Activated CD4-positive, alpha-beta T cell treated with anti-CD3 and anti-CD28 coated beads for 36 hours (primary cell): ENCODE measurements at regions not wholly inside any gene's neighbourhood (a gene's known extent, or its start where the extent isn't known, plus 50 kb on each side); places are given as distances from the start of the nearest gene placed in this dataset.

ENCODE experiments used
- ATAC-seq: fragments of 200-7000 bp; cut with Tn5 transposase; one replicate; pipeline ENCODE4 v1.10.0; 2021; ENCODE audit warnings: mild to moderate bottlenecking, moderate library complexity
- CTCF ChIA-PET: fragments of 350-600 bp; sonication (Branson Sonifier 250); formaldehyde crosslinking; loops from one replicate; lab custom pipeline; 2021; ENCODE audit warnings: antibody characterized with exemption; lab: Charles Lee
- POLR2A ChIA-PET: fragments of 350-600 bp; sonication (Branson Sonifier 250); formaldehyde crosslinking; loops from one replicate; lab custom pipeline; 2021; ENCODE audit warnings: antibody characterized with exemption, inconsistent platforms; lab: Charles Lee
- DNase-seq: peaks from one replicate; pipeline ENCODE4 v3.0.0-alpha.2; 2020
- H3K27ac Mint-ChIP-seq: one replicate; pipeline ENCODE4 v1.8.0; 2021; ENCODE audit warnings: mixed read lengths
- H3K27me3 Mint-ChIP-seq: one replicate; pipeline ENCODE4 v1.8.0; 2021; ENCODE audit warnings: mixed read lengths
- H3K36me3 Mint-ChIP-seq: one replicate; pipeline ENCODE4 v1.8.0; 2021; ENCODE audit warnings: low read depth, mixed read lengths
- H3K4me1 Mint-ChIP-seq: one replicate; pipeline ENCODE4 v1.8.0; 2021; ENCODE audit warnings: mixed read lengths
- H3K4me3 Mint-ChIP-seq: one replicate; pipeline ENCODE4 v1.8.0; 2021; ENCODE audit warnings: mild to moderate bottlenecking, moderate library complexity, mixed read lengths
- H3K9me3 Mint-ChIP-seq: one replicate; pipeline ENCODE4 v1.8.0; 2021; ENCODE audit warnings: low read depth, mixed read lengths
- intact Hi-C, 2 experiments: fragments of 100-400 bp; cut with DNase I in 1 of 2; cut with micrococcal nuclease in 1 of 2; formaldehyde crosslinking; loops; one replicate each; pipeline versions ENCODE4 v1.14.2 to v1.15.1; 2022 to 2024; cut with DNase I, micrococcal nuclease

DNA sequence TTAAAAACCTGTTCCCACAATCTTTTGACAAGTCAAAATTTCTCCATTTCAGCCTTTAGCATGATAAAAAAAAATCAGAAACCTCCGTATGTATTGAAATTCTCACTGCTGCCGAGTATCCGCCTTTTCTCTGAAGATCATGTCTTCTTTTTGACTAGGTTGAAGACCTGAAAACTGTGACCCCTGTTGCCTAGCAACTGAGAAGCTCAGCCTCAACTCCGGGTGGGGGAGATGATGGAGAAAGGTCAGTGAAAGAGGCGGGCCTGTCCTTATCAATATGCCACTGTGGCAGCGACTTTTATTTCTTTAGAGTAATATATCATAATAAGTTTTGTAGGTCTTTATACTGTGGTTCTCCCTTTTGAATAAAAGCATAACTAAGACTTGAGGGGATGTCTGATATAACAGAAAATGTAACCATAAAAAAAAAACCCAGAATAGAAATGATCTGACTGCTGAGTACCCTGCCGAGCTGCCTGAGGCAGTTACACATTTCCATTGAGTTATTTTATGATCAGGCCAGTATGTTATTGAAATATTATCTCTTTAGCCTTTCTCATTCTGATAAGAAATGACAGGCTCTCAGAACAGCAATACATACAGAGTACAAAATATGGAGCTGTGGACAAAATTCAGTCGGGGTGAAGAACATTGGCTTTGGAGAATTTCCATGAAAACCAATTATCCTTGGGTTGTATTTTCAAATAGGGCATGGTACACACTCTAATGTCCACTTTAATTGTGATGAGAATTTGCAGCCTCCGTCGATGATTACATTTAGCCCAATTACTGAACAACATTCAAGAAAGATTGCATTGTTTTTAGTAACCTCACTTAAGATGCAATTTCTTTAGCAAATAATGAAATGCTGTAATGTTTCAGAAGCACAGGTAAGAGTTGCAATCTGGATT lies 136.7 kb upstream of the EEF1E1 start:
- H3K36me3 Mint-ChIP-seq: no peaks in the 10 kb centered on the region
- no peak overlapping the region for H3K4me3 Mint-ChIP-seq
- no peaks in the 10 kb centered on the region for H3K9me3 Mint-ChIP-seq
- H3K27me3 Mint-ChIP-seq: peaks cover 4% of the 10 kb centered on the region
- ATAC-seq (no peak), DNase-seq (no peak)
- CTCF ChIA-PET: interaction anchor here (2.1 kb wide), 1 partner anchor 20 kb away, joined by 4 read pairs; no protein-coding TSS in a partner anchor
- intact Hi-C loops: no loop called here
- H3K4me1 Mint-ChIP-seq: no peaks in the 10 kb centered on the region
- H3K27ac Mint-ChIP-seq: no peak overlapping the region
- POLR2A ChIA-PET: no interaction called here

DNA sequence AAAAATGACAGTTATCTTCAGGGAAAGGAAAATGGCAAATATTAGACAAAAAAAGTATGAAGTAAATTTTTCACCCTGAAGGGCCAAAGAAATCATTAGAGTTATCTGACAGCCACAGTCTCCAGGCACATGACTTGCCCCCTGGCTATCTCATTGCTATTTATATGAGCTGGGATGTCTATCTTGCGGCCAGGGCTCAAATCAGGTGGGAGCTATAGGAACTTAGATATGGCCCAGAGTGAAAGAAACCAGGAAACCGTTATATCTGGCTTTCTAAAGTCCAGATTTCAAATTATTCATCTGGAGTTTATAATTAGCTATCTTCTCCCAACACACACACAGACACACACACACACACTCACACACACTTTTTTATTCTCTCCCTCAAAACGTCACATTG lies 135.3 kb upstream of the EEF1E1 start:
- no peak for DNase-seq
- ChIA-PET POLR2A (no interaction called here), CTCF (interaction anchor here (2.1 kb wide), 1 partner anchor 18 kb away, joined by 4 read pairs; no protein-coding TSS in a partner anchor)
- no peak overlapping the region for H3K27ac Mint-ChIP-seq
- H3K36me3 Mint-ChIP-seq: no peaks in the 10 kb centered on the region
- H3K4me1 Mint-ChIP-seq: no peaks in the 10 kb centered on the region
- no peak overlapping the region for H3K4me3 Mint-ChIP-seq
- intact Hi-C loops: no loop called here
- H3K9me3 Mint-ChIP-seq: no peaks in the 10 kb centered on the region
- H3K27me3 Mint-ChIP-seq: peaks cover 4% of the 10 kb centered on the region
- ATAC-seq: no peak

DNA sequence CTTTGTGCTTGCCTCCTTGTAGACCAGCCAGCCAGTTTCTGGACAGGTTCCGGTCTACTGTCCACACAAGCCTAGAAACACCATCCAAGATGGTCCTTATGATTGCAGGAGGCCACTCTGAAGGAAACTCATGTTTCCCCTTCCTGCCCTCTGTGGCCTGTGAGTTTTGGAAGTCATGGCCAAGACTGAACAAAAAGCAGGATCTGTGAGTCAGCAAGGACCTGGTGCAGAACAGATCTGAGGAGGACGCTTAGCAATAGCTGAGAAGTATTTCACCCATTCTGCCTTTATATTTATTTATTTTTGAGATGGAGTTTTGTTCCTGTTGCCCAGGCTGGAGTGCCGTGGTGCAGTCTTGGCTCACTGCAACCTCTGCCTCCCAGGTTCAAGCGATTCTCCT lies 134.6 kb upstream of the EEF1E1 start:
- DNase-seq: no peak
- intact Hi-C loops: no loop called here
- H3K36me3 Mint-ChIP-seq: no peaks in the 10 kb centered on the region
- H3K4me1 Mint-ChIP-seq: no peaks in the 10 kb centered on the region
- peaks cover 4% of the 10 kb centered on the region for H3K27me3 Mint-ChIP-seq
- ChIA-PET POLR2A (no interaction called here), CTCF (interaction anchor here (2.1 kb wide), 1 partner anchor 18 kb away, joined by 4 read pairs; no protein-coding TSS in a partner anchor)
- no peak for ATAC-seq
- H3K4me3 Mint-ChIP-seq: no peak overlapping the region
- no peaks in the 10 kb centered on the region for H3K9me3 Mint-ChIP-seq
- no peak overlapping the region for H3K27ac Mint-ChIP-seq

DNA sequence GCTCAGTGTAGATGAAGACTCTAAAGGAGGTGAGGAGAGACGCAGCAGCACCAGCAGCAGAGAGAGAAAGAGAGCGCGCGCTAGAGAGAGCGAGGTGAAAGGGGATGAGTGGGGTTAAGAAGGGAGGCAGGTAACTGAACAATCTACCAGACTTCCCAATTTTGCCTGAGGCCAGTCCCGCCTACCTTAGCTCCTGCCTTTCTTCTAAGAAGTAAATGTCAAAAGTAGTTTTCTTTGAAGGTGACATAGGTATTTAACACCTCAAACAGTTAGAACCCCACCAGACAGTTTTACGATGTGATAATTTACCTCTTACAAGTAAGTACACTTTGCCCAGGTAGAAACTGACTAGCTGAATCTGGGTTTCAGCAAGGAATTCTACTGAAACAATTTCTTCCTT lies 132.0 kb upstream of the EEF1E1 start:
- CTCF ChIA-PET: no interaction called here
- peaks cover 4% of the 10 kb centered on the region for H3K27me3 Mint-ChIP-seq
- intact Hi-C loops: no loop called here
- POLR2A ChIA-PET: no interaction called here
- no peaks in the 10 kb centered on the region for H3K9me3 Mint-ChIP-seq
- no peak overlapping the region for H3K27ac Mint-ChIP-seq
- no peaks in the 10 kb centered on the region for H3K36me3 Mint-ChIP-seq
- no peak overlapping the region for H3K4me3 Mint-ChIP-seq
- DNase-seq: no peak
- no peaks in the 10 kb centered on the region for H3K4me1 Mint-ChIP-seq
- ATAC-seq: no peak

DNA sequence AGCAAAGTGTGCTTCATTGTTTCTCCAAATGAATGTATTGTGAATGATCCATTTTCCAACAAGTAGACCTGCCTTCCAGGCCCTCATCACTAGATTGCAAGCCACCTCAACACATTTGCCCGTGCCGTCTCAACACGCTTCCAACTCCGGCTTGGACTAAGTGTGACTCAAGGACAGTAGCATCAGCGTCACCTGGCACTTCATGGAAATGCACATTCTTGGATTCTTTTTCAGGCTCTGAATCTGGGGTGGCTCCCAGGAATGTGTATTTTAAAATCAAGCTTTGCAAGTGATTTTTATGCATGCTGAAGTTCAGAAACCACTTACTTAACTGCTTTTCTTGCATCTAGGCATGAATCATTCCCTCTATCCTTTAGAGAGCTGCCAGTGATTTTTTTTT lies 129.6 kb upstream of the EEF1E1 start:
- Mint-ChIP-seq H3K27ac (no peak overlapping the region), H3K9me3 (no peaks in the 10 kb centered on the region), H3K4me1 (no peaks in the 10 kb centered on the region), H3K36me3 (no peaks in the 10 kb centered on the region), H3K27me3 (peaks cover 2% of the 10 kb centered on the region), H3K4me3 (no peak overlapping the region)
- ChIA-PET POLR2A (no interaction called here), CTCF (interaction anchor here (1.2 to 1.5 kb wide), 2 partner anchors 11 to 13 kb away, joined by 3 read pairs; no protein-coding TSS in a partner anchor)
- DNase-seq (no peak), ATAC-seq (no peak)
- intact Hi-C loops: no loop called here

DNA sequence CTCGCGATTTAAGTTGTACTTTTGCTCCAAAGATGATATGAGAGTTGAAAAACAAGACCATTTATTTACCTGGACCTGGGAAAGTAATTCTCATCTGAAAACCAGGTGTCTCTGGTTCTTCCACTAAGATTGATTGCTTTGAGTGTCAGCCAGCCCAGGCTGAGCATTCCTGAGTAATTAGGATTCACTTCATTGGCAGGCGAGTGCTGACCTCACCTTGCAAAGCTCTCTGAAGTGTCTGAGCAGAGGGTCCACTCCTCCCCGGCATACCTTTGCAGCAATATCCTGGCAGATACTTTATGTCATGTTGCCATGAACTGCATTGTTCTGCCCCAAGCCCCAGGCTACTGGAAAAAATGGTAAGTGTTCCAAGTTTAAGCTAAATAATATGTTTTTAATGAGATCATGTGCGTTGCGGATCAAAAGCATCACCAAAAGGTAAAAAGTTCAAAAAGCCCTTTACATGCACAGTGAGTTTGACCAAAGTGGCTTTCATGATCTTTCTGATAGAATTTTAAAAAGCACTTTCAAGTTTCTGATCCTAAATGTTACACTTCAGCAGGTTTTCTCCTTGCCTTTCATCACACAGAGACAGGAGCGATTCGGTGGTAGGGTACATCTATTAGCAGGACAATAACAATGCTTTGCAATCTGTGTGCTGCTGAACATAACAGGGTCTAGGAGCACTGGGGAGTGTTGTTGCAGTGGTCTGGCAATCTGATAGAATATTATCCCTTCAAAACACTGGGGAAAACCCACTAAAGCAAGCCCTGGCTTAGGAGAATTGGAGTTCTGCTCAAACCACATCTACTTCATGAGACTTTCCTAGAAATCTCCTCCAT lies 127.8 kb upstream of the EEF1E1 start:
- intact Hi-C loops: no loop called here
- POLR2A ChIA-PET: no interaction called here
- CTCF ChIA-PET: interaction anchor here (1.0 to 2.9 kb wide), 2 partner anchors 11 to 99 kb away, joined by 4 to 16 read pairs; no protein-coding TSS in a partner anchor

DNA sequence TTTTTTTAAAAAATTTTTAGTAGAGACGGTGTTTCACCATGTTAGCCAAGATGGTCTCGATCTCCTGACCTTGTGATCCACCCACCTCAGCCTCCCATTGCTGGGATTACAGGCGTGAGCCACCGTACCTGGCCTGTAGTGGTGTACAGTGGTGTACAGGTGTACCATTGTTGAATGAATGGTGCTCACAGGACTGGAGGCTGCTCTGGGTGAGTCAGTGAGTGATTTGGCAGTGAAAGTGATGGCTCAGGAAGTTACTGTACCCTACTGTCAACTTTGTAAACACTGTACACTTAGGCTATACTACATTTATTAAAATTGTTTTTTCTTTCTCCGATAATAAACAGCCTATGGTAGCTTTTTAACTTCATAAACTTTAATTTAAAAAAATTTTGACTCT lies 122.8 kb upstream of the EEF1E1 start:
- POLR2A ChIA-PET: no interaction called here
- peaks cover 2% of the 10 kb centered on the region for H3K27me3 Mint-ChIP-seq
- H3K4me1 Mint-ChIP-seq: no peaks in the 10 kb centered on the region
- CTCF ChIA-PET: interaction anchor here (1.0 kb wide), 1 partner anchor 94 kb away, joined by 3 read pairs; no protein-coding TSS in a partner anchor
- no peak overlapping the region for H3K27ac Mint-ChIP-seq
- no peaks in the 10 kb centered on the region for H3K9me3 Mint-ChIP-seq
- no peak for ATAC-seq
- H3K36me3 Mint-ChIP-seq: no peaks in the 10 kb centered on the region
- H3K4me3 Mint-ChIP-seq: no peak overlapping the region
- intact Hi-C loops: no loop called here
- no peak for DNase-seq

More for the DNA sequence above, 127.8 kb upstream of the EEF1E1 start:
- Mint-ChIP-seq H3K36me3 (no peaks in the 10 kb centered on the region), H3K9me3 (no peaks in the 10 kb centered on the region), H3K4me3 (no peak overlapping the region), H3K27me3 (peaks cover 2% of the 10 kb centered on the region), H3K27ac (no peak overlapping the region), H3K4me1 (no peaks in the 10 kb centered on the region)
- ATAC-seq (no peak), DNase-seq (no peak)

DNA sequence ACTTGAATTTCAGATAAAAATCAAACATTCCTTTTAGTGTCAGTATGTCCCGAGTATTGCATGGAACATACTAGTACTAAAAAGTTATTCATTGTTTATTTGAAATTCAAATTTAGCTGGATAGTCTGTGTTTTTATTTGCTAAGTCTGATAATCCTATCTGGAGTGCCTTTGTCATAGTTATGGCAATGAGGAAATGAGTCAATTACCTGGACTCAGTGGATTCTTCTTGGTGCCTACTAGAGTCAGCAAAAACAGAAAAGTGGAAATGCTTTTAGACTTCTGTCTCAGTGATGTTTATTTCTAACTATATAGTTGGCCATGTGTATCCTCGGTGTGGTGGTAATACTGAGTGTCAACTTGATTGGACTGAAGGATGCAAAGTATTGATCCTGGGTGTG lies 121.3 kb upstream of the EEF1E1 start:
- no peak overlapping the region for H3K4me3 Mint-ChIP-seq
- H3K27ac Mint-ChIP-seq: no peak overlapping the region
- H3K9me3 Mint-ChIP-seq: no peaks in the 10 kb centered on the region
- POLR2A ChIA-PET: no interaction called here
- CTCF ChIA-PET: interaction anchor here (0.6 kb wide), 1 partner anchor 39 kb away, joined by 5 read pairs; no protein-coding TSS in a partner anchor
- ATAC-seq: no peak
- H3K4me1 Mint-ChIP-seq: no peaks in the 10 kb centered on the region
- no peak for DNase-seq
- intact Hi-C loops: loop anchor here in 1 of 2 experiments (5.0 kb wide), 1 partner anchor 501 kb away; no protein-coding TSS in a partner anchor
- H3K27me3 Mint-ChIP-seq: peaks cover 2% of the 10 kb centered on the region
- H3K36me3 Mint-ChIP-seq: no peaks in the 10 kb centered on the region

DNA sequence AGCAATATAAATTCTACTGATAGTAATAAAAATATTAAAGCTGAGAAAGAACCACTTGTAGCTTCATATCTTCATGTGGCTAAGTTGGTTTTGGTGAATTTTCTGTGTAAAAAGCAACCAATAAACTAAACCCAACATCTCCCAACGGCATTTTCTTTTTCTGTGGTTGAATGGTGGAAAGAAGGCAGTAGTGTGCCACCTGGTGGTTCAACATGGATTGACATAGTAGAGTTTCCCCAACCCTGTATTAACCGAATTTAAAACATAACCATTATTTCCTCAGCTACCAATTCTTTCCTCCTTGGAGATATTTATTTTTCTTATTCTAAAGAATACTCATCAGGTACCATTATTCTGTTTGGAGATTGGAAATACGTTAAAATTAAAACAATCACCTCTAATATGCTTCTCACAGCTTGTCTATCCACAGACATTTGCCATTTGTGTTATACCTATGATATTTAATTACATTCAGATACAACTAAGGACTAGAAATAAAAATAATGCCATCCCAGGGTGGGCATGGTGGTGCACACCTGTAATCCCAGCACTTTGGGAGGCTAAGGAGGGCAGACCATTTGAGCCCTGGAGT lies 117.1 kb upstream of the EEF1E1 start:
- CTCF ChIA-PET: interaction anchor here (0.5 to 5.7 kb wide), 35 partner anchors 9 to 944 kb away, joined by 3 to 163 read pairs (median 3); partner anchors contain the start of gene EEF1E1
- Mint-ChIP-seq H3K4me1 (no peaks in the 10 kb centered on the region), H3K4me3 (no peak overlapping the region), H3K27me3 (peaks cover 5% of the 10 kb centered on the region), H3K27ac (no peak overlapping the region), H3K36me3 (no peaks in the 10 kb centered on the region), H3K9me3 (no peaks in the 10 kb centered on the region)
- DNase-seq (peak; percentile 57), ATAC-seq (peak; percentile 39)
- intact Hi-C loops: loop anchor here (1.0 to 5.0 kb wide), 3 partner anchors 88 to 496 kb away; no protein-coding TSS in a partner anchor
- POLR2A ChIA-PET: no interaction called here

DNA sequence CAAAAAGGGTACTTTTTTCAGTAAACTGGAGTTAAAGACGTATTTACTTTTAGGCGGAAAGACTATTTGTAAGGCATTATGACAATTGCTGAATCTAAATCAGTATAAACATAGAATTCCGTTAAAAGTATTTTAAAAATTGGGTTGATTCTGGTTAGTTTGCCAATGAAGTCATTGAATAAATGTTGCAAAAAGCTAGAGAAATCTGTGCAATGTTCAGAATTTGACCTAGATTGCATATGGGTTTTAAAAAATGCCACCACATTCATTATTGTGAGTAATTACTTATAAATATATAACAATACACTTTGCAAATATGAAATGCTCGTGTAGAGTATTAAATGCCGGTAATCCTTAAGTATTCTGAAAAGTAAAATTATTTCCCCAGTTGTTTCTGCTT lies 116.5 kb upstream of the EEF1E1 start:
- Mint-ChIP-seq H3K27me3 (peaks cover 5% of the 10 kb centered on the region), H3K4me1 (no peaks in the 10 kb centered on the region), H3K9me3 (no peaks in the 10 kb centered on the region), H3K27ac (no peak overlapping the region), H3K4me3 (no peak overlapping the region), H3K36me3 (no peaks in the 10 kb centered on the region)
- DNase-seq (no peak), ATAC-seq (no peak)
- intact Hi-C loops: loop anchor here (1.0 to 5.0 kb wide), 3 partner anchors 88 to 496 kb away; no protein-coding TSS in a partner anchor
- POLR2A ChIA-PET: no interaction called here
- CTCF ChIA-PET: interaction anchor here (0.5 to 5.7 kb wide), 33 partner anchors 9 to 943 kb away, joined by 3 to 163 read pairs (median 4); partner anchors contain the start of gene EEF1E1

DNA sequence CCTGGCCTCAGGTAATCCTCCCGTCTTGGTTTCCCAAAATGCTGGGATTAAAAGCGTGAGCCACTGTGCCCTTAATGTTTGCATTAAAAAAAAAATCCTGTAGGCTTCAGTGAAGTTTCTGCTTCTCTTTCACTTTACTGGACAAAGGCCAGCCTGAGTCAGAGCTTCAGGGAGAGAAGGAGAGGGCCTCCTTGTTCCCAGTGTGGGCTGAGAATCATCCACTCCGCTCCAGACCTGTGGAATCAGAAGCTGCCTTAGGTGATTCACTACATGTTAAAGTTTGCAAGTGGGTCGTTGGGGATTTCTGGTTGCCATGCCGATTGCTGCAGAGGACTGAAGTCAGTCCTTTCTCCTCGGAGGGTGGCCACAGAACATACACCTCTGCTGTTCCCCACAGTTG lies 113.3 kb upstream of the EEF1E1 start:
- H3K9me3 Mint-ChIP-seq: no peaks in the 10 kb centered on the region
- no peak overlapping the region for H3K27ac Mint-ChIP-seq
- H3K27me3 Mint-ChIP-seq: peaks cover 5% of the 10 kb centered on the region
- ChIA-PET POLR2A (no interaction called here), CTCF (interaction anchor here (1.0 kb wide), 1 partner anchor 84 kb away, joined by 3 read pairs; no protein-coding TSS in a partner anchor)
- H3K4me1 Mint-ChIP-seq: no peaks in the 10 kb centered on the region
- no peaks in the 10 kb centered on the region for H3K36me3 Mint-ChIP-seq
- ATAC-seq (no peak), DNase-seq (no peak)
- intact Hi-C loops: loop anchor here in 1 of 2 experiments (5.0 kb wide), 1 partner anchor 318 kb away; no protein-coding TSS in a partner anchor
- H3K4me3 Mint-ChIP-seq: no peak overlapping the region
